ENCODE measurements at regions not wholly inside any gene's neighbourhood (a gene's known extent, or its start where the extent isn't known, plus 50 kb on each side); places are given as distances from the start of the nearest gene placed in this dataset.

- no peak for DNase-seq (ENCODE audit: low spot score)
Observed at GRCh38 chr20:11826334-11826733, 91.4 kb upstream of the BTBD3 start.

- DNase-seq (ENCODE audit: low spot score): no peak
Observed at GRCh38 chr20:11832397-11832796, 85.3 kb upstream of the BTBD3 start.

- DNase-seq (ENCODE audit: low spot score): no peak
Observed at GRCh38 chr20:11832851-11833250, 84.8 kb upstream of the BTBD3 start.

GRCh38 chr20:11833825-11834224 lies 83.9 kb upstream of the BTBD3 start:
- no peak for DNase-seq (ENCODE audit: low spot score)

GRCh38 chr20:11838076-11838636 lies 79.5 kb upstream of the BTBD3 start:
- no peak for DNase-seq (ENCODE audit: low spot score)

- no peak for DNase-seq (ENCODE audit: low spot score)
Observed at GRCh38 chr20:11841972-11842461, 75.7 kb upstream of the BTBD3 start.

- DNase-seq (ENCODE audit: low spot score): no peak
Observed at GRCh38 chr20:11843289-11843688, 74.4 kb upstream of the BTBD3 start.

- no peak for DNase-seq (ENCODE audit: low spot score)
Observed at GRCh38 chr20:11844691-11845090, 73.0 kb upstream of the BTBD3 start.

- DNase-seq (ENCODE audit: low spot score): no peak
Observed at GRCh38 chr20:11845340-11845739, 72.4 kb upstream of the BTBD3 start.

- DNase-seq (ENCODE audit: low spot score): no peak
Observed at GRCh38 chr20:11846131-11846530, 71.6 kb upstream of the BTBD3 start.

- DNase-seq (ENCODE audit: low spot score): no peak
Observed at GRCh38 chr20:11847827-11848226, 69.9 kb upstream of the BTBD3 start.

- DNase-seq (ENCODE audit: low spot score): no peak
Observed at GRCh38 chr20:11849270-11849915, 68.3 kb upstream of the BTBD3 start.

- no peak for DNase-seq (ENCODE audit: low spot score)
Observed at GRCh38 chr20:11849976-11850670, 67.6 kb upstream of the BTBD3 start.

- no peak for DNase-seq (ENCODE audit: low spot score)
Observed at GRCh38 chr20:11850901-11851300, 66.8 kb upstream of the BTBD3 start.

GRCh38 chr20:11851646-11852045 lies 66.0 kb upstream of the BTBD3 start:
- no peak for DNase-seq (ENCODE audit: low spot score)

- DNase-seq (ENCODE audit: low spot score): no peak
Observed at GRCh38 chr20:11852189-11852588, 65.5 kb upstream of the BTBD3 start.

- DNase-seq (ENCODE audit: low spot score): no peak
Observed at GRCh38 chr20:11852811-11853210, 64.9 kb upstream of the BTBD3 start.

- DNase-seq (ENCODE audit: low spot score): no peak
Observed at GRCh38 chr20:11853359-11853758, 64.3 kb upstream of the BTBD3 start.

GRCh38 chr20:11861479-11861878 lies 56.2 kb upstream of the BTBD3 start:
- DNase-seq (ENCODE audit: low spot score): no peak

- DNase-seq (ENCODE audit: low spot score): no peak
Observed at GRCh38 chr20:11867291-11867919, 50.3 kb upstream of the BTBD3 start.
